ENCODE measurements at regions not wholly inside any gene's neighbourhood (a gene's known extent, or its start where the extent isn't known, plus 50 kb on each side); places are given as distances from the start of the nearest gene placed in this dataset.

DNA sequence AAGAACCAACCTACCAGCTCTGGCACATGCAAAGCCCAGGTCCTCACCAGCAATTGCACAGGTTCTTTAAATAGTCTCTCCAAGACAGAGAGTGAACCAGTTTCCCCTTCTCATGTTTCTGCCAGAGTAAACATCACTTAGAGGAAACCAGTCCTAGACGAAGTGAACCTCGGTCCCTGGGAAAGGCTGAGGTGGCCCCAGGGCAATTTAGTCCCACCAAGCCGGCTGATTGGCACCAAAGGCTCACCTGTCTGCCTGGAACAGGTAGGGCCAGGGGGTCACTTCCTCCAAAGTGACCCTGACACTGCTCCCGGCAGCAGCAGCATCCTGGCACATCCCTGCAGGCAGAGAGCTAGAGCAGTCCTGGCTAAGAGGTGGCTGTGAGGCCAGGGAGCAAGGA lies 122.9 kb upstream of the ZNF507 start:
- TF ChIP-seq CTCF (IDR thresholded peaks at IDR 0.05; ENCODE audit: insufficient read depth, low read length) (no peak), POLR2AphosphoS5 (IDR thresholded peaks at IDR 0.05; ENCODE audit: low read depth) (no peak)
- TF ChIP-seq, protein P1, sequence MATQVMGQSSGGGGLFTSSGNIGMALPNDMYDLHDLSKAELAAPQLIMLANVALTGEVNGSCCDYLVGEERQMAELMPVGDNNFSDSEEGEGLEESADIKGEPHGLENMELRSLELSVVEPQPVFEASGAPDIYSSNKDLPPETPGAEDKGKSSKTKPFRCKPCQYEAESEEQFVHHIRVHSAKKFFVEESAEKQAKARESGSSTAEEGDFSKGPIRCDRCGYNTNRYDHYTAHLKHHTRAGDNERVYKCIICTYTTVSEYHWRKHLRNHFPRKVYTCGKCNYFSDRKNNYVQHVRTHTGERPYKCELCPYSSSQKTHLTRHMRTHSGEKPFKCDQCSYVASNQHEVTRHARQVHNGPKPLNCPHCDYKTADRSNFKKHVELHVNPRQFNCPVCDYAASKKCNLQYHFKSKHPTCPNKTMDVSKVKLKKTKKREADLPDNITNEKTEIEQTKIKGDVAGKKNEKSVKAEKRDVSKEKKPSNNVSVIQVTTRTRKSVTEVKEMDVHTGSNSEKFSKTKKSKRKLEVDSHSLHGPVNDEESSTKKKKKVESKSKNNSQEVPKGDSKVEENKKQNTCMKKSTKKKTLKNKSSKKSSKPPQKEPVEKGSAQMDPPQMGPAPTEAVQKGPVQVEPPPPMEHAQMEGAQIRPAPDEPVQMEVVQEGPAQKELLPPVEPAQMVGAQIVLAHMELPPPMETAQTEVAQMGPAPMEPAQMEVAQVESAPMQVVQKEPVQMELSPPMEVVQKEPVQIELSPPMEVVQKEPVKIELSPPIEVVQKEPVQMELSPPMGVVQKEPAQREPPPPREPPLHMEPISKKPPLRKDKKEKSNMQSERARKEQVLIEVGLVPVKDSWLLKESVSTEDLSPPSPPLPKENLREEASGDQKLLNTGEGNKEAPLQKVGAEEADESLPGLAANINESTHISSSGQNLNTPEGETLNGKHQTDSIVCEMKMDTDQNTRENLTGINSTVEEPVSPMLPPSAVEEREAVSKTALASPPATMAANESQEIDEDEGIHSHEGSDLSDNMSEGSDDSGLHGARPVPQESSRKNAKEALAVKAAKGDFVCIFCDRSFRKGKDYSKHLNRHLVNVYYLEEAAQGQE (IDR thresholded peaks at IDR 0.05; ENCODE audit: insufficient replicate concordance, low read depth): no peak

Data from HL-60 (cell line).